ENCODE measurements at regions not wholly inside any gene's neighbourhood (a gene's known extent, or its start where the extent isn't known, plus 50 kb on each side); places are given as distances from the start of the nearest gene placed in this dataset.

DNA sequence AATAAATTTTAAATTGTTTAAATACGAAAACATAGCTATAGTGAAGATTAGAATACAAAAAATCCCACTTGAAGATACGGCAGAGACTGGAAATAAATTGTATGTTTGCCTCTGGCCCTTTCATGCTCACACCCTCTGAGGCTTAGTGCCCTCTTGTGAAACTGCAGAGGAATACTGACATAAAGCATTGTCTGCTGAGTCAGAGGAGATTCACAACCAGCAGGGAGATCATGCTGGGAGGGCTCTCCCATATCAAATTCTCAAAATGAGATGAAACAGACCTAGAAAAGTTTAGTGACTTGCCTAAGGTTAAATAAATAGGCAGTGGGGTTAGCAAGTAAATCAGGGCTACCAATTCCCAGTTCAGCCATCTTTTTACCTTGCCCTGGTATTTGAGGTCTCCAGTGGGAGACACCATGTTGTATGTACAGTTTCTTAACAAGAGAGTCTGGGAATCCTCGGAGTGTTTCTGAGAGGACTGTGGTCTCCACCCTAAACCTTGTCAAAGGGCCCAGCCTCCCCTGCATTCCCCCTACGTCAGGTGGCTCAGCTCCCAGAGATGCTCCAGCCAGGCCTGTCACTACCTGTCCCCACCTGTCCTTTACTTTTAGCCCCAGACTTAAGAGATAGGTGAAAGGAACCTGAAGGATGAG is 581.4 kb upstream of the DIPK2B start:
- H3K4me3 ChIP-seq (ENCODE audit: low read depth, low read length): no peak overlapping the region
- ChIA-PET POLR2A (no interaction called here), CTCF (interaction anchor here (1.1 kb wide), 1 partner anchor 459 kb away, joined by 3 read pairs; no protein-coding TSS in a partner anchor)
- TF ChIP-seq, protein P1, sequence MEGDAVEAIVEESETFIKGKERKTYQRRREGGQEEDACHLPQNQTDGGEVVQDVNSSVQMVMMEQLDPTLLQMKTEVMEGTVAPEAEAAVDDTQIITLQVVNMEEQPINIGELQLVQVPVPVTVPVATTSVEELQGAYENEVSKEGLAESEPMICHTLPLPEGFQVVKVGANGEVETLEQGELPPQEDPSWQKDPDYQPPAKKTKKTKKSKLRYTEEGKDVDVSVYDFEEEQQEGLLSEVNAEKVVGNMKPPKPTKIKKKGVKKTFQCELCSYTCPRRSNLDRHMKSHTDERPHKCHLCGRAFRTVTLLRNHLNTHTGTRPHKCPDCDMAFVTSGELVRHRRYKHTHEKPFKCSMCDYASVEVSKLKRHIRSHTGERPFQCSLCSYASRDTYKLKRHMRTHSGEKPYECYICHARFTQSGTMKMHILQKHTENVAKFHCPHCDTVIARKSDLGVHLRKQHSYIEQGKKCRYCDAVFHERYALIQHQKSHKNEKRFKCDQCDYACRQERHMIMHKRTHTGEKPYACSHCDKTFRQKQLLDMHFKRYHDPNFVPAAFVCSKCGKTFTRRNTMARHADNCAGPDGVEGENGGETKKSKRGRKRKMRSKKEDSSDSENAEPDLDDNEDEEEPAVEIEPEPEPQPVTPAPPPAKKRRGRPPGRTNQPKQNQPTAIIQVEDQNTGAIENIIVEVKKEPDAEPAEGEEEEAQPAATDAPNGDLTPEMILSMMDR (IDR thresholded peaks at IDR 0.05; ENCODE audit: insufficient read depth, low read depth, low read length): peak; percentile 43; the same call in 1 of the 2 replicates
- no peaks in the 10 kb centered on the region for H3K27me3 ChIP-seq (ENCODE audit: control insufficient read depth, insufficient read depth, low read length)
- no peaks in the 10 kb centered on the region; the same call in 1 of the 2 replicates for H3K36me3 ChIP-seq (ENCODE audit: control insufficient read depth, insufficient read depth, low read length)
- DNase-seq (ENCODE audit: low read depth): no peak

DNA sequence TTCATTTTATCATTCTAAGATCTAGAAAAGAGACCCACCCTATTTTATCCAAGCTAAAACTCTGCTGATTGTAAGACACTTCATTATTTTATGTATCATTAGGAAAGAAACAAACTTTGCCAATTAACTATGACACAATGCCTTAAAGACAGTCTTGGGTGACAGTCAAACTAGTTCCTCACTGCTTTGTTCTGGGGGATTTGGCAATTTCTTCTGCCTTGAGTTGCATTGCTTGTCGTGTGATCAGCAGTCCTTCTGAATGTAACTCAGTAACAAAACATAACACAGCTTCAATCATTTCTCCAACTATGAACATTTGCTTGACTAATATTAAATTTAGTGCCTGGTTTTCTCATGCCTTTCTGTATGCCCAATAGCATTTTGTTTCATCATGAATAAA is 577.9 kb upstream of the DIPK2B start:
- CTCF ChIA-PET: interaction anchor here (1.1 kb wide), 1 partner anchor 456 kb away, joined by 3 read pairs; no protein-coding TSS in a partner anchor
- H3K4me3 ChIP-seq (ENCODE audit: low read depth, low read length): no peak overlapping the region
- no peak for DNase-seq (ENCODE audit: low read depth)
- no peaks in the 10 kb centered on the region for H3K27me3 ChIP-seq (ENCODE audit: control insufficient read depth, insufficient read depth, low read length)
- TF ChIP-seq, protein P1 (IDR thresholded peaks at IDR 0.05; ENCODE audit: insufficient read depth, low read depth, low read length): no peak
- no peaks in the 10 kb centered on the region; the same call in 1 of the 2 replicates for H3K36me3 ChIP-seq (ENCODE audit: control insufficient read depth, insufficient read depth, low read length)
- POLR2A ChIA-PET: no interaction called here

DNA sequence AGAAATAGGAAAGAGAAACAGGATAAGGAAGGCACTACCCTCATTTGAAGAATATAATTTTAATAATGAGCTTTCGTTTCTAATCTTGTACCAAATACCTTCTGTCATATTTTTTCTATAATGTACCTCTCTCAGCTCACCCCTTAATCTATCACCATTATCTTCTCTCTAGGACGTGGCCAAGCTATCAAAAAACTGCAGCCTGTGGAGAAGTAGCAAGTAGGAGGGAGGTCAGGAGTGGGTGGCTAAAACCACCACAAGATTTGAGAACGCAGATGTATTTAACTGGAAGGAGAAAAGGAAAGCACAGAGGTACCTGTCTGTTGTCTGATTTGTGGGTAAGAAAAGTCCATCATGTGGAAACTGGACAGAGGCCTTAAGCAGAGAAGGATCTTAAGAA is 576.7 kb upstream of the DIPK2B start:
- H3K27me3 ChIP-seq (ENCODE audit: control insufficient read depth, insufficient read depth, low read length): no peaks in the 10 kb centered on the region
- H3K36me3 ChIP-seq (ENCODE audit: control insufficient read depth, insufficient read depth, low read length): no peaks in the 10 kb centered on the region; the same call in 1 of the 2 replicates
- H3K4me3 ChIP-seq (ENCODE audit: low read depth, low read length): no peak overlapping the region
- CTCF ChIA-PET: interaction anchor here (1.1 kb wide), 1 partner anchor 455 kb away, joined by 3 read pairs; no protein-coding TSS in a partner anchor
- no peak for DNase-seq (ENCODE audit: low read depth)
- POLR2A ChIA-PET: no interaction called here
- TF ChIP-seq, protein P1 (IDR thresholded peaks at IDR 0.05; ENCODE audit: insufficient read depth, low read depth, low read length): no peak

DNA sequence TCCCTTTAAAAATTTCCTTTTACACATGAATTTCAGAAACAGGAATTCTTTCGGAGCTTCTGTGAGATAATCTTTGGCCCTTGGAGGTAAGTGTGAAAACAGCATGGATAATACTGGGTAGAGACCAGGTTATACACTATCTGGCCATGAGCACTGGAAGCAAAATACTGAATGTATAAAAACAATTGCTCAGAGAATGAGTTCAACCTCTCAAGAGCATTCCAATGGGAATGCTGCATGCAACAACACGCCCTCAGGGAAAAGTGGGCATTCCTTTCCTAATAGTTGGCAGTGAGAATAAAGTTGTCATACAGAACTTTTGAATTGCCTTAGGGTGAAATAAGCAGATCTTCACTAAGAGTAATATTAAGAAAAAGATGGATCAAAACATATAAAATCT is 574.8 kb upstream of the DIPK2B start:
- DNase-seq (ENCODE audit: low read depth): no peak
- Histone ChIP-seq H3K27me3 (ENCODE audit: control insufficient read depth, insufficient read depth, low read length) (no peaks in the 10 kb centered on the region), H3K4me3 (ENCODE audit: low read depth, low read length) (no peak overlapping the region), H3K36me3 (ENCODE audit: control insufficient read depth, insufficient read depth, low read length) (no peaks in the 10 kb centered on the region; the same call in 1 of the 2 replicates)
- CTCF ChIA-PET: no interaction called here
- TF ChIP-seq, protein P1 (IDR thresholded peaks at IDR 0.05; ENCODE audit: insufficient read depth, low read depth, low read length): no peak
- POLR2A ChIA-PET: no interaction called here

DNA sequence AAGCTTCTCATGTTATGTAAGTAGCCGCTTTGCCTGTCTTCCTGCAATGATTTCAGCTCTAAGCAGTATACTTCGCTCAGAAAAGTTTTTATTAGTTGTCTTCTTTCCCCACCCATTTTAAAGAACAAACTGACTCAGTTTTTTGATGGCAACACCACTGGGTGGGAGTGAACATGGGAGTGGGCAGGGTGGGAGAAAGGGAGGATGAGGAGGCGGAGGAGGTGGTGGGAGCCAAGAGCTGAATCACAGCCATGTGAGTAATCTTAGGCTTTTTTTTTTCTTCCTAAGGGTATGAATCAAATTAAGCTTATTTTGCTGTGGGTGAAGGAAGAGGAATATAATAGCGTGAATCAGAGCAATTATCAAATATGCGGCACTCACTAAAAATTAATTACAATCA is 574.3 kb upstream of the DIPK2B start:
- TF ChIP-seq, protein P1 (IDR thresholded peaks at IDR 0.05; ENCODE audit: insufficient read depth, low read depth, low read length): no peak
- DNase-seq (ENCODE audit: low read depth): peak; percentile 66
- Histone ChIP-seq H3K4me3 (ENCODE audit: low read depth, low read length) (no peak overlapping the region), H3K27me3 (ENCODE audit: control insufficient read depth, insufficient read depth, low read length) (no peaks in the 10 kb centered on the region), H3K36me3 (ENCODE audit: control insufficient read depth, insufficient read depth, low read length) (no peaks in the 10 kb centered on the region)
- ChIA-PET POLR2A (interaction anchor here (0.6 kb wide), 1 partner anchor 10 kb away, joined by 5 read pairs; no protein-coding TSS in a partner anchor), CTCF (no interaction called here)

All from BJ (cell line).